Heart left ventricle (tissue), 13 donors: ENCODE measurements at regions not wholly inside any gene's neighbourhood (a gene's known extent, or its start where the extent isn't known, plus 50 kb on each side); places are given as distances from the start of the nearest gene placed in this dataset.

Experiments
- POLR2A ChIP-seq, 2 donors: fragments of 450-650 bp; IDR thresholded peaks; one replicate each; pipeline ENCODE4 v1.6.1; 2017; ENCODE audit warnings: antibody characterized with exemption in 2 of 2, mild to moderate bottlenecking in 2 of 2, moderate library complexity in 2 of 2
- TF ChIP-seq, protein P1 (sequence below), 12 donors: fragments of 200-600 bp; sonication (generic) in 4 of 12; IDR thresholded peaks; one replicate each; pipeline versions ENCODE4 v1.5.0 to v1.8.0; 2018 to 2022; ENCODE audit warnings: antibody characterized with exemption in 12 of 12, mild to moderate bottlenecking in 5 of 12
- donor health status: ischemic (EF 13 %, LVEDD 7.1; RV severe dilation, severe dysfunction).
- donor health status: DM: no; HTN: yes; CAD: no.
- donor health status: DM: no; HTN: no; CAD: no.
- donor health status: ischemic (EF 25% LVEDD 6.9; RV normal size, moderate dysfunction).
- donor health status: ischemic (EF 25% LVEDD 5.7; RV mildly dilated, moderate dysfunction).
- donor health status: ischemic (EF 35%, LVEDD 5.7; RV mildly dilated, moderate dysfunction).
- donor health status: nonischemic (EF 11% LVEDD 7.7; RV severe dilation, severe dysfunction).
- donor health status: DM: yes; HTN: yes; CAD: no.
- donor health status: PGD.
- donor health status: ischemic (EF 29% LVEDD 5.4; RV normal size, mild dysfunction).
- donor health status: nonischemic (EF 23%, LVEDD 6.1; RV moderate dilation, normal function).

DNA sequence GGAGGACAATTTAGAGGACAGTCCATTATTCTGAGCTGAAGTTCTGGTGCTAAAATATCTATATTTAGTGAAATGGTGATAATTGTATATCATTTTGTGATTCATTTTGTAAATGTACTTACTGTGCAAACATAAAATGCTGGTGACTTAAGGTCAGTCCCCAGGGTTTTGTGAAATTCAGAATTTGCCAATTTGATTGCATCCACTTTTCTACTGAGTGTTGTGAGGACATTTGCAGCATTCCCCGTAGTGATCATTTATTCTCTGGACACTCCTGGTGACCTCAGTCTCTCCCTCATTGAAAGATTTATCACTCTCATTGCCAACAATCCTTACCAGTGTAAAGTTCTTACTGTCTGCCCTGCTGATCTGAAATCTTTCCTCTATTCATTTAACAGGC, 98.2 kb downstream of the SOCS6 start:
- TF ChIP-seq, protein P1, sequence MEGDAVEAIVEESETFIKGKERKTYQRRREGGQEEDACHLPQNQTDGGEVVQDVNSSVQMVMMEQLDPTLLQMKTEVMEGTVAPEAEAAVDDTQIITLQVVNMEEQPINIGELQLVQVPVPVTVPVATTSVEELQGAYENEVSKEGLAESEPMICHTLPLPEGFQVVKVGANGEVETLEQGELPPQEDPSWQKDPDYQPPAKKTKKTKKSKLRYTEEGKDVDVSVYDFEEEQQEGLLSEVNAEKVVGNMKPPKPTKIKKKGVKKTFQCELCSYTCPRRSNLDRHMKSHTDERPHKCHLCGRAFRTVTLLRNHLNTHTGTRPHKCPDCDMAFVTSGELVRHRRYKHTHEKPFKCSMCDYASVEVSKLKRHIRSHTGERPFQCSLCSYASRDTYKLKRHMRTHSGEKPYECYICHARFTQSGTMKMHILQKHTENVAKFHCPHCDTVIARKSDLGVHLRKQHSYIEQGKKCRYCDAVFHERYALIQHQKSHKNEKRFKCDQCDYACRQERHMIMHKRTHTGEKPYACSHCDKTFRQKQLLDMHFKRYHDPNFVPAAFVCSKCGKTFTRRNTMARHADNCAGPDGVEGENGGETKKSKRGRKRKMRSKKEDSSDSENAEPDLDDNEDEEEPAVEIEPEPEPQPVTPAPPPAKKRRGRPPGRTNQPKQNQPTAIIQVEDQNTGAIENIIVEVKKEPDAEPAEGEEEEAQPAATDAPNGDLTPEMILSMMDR (IDR thresholded peaks at IDR 0.05), result no peak
- no peak for TF ChIP-seq POLR2A (IDR thresholded peaks at IDR 0.05)
